Colonic mucosa (tissue), 4 donors: ENCODE measurements at regions not wholly inside any gene's neighbourhood (a gene's known extent, or its start where the extent isn't known, plus 50 kb on each side); places are given as distances from the start of the nearest gene placed in this dataset.

Experiments used
- DNase-seq: peaks from one replicate; pipeline ENCODE4 v3.0.0-alpha.2; 2020
- H3K27ac ChIP-seq: fragments of 200-600 bp; one replicate; pipeline ENCODE4 v1.8.0; 2021
- H3K27me3 ChIP-seq: fragments of 200-600 bp; one replicate; pipeline ENCODE4 v1.8.0; 2021
- H3K36me3 ChIP-seq: fragments of 200-600 bp; one replicate; pipeline ENCODE4 v1.8.0; 2021
- H3K4me1 ChIP-seq: fragments of 200-600 bp; one replicate; pipeline ENCODE4 v1.8.0; 2021; ENCODE audit warnings: mild to moderate bottlenecking
- H3K4me3 ChIP-seq: fragments of 200-600 bp; one replicate; pipeline ENCODE4 v1.8.0; 2021
- H3K9ac ChIP-seq, 2 donors: one replicate each; pipeline ENCODE4 v1.7.0; 2013; ENCODE audit warnings: control low read depth in 2 of 2, low read depth in 2 of 2, low read length in 2 of 2
- H3K9me3 ChIP-seq: fragments of 200-600 bp; one replicate; pipeline ENCODE4 v1.8.0; 2021
- CTCF ChIP-seq: fragments of 200-600 bp; IDR thresholded peaks from one replicate; pipeline ENCODE4 v1.8.0; 2022; ENCODE audit warnings: antibody characterized with exemption, mild to moderate bottlenecking
- intact Hi-C: fragments of 100-400 bp; cut with DNase I; formaldehyde crosslinking; loops from one replicate; pipeline ENCODE4 v1.14.1; 2022
- donor health status: healthy.
- donor health status: DM: no; HTN: no; CAD: no.
- donor health status: DM: no; HTN: no; CAD: no.

GRCh38 chrX:145563159-145563558 lies 254.5 kb upstream of the SLITRK2 start:
- Histone ChIP-seq H3K27me3 (no peaks in the 10 kb centered on the region), H3K9me3 (no peaks in the 10 kb centered on the region), H3K36me3 (no peaks in the 10 kb centered on the region), H3K4me3 (no peak overlapping the region), H3K27ac (no peak overlapping the region), H3K9ac (no peak overlapping the region), H3K4me1 (no peaks in the 10 kb centered on the region)
- no peak for DNase-seq
- no peak for TF ChIP-seq CTCF
- intact Hi-C loops: no loop called here

DNA sequence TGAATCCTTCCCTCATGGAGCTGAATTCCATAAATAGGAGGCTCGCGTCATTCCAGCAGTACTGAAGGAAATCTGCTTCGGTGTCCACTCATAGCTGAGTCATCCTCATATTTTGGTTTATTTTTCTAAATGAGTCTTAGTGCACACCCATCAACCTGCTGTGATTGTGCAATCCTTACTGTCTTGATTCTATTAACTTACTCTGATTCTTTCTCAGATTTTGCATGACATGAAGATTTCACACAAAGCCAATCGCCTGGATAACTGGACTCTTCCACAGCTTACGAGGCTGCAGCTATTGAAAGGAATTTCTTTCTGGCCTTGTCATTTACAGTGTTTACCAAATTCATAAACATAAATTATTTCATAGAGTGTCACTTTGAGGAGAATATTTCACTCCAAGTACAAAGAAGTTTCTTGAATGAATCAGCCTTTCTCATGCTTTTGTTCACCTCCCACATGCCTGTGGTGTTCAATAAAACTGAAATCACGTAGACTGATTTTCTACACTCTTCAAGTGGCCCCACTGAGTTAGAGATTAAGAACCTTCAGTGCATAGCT lies 207.6 kb upstream of the SLITRK2 start:
- Histone ChIP-seq H3K36me3 (no peaks in the 10 kb centered on the region), H3K4me1 (no peaks in the 10 kb centered on the region), H3K27me3 (no peaks in the 10 kb centered on the region), H3K9me3 (no peaks in the 10 kb centered on the region), H3K27ac (no peak overlapping the region), H3K4me3 (no peak overlapping the region), H3K9ac (no peak overlapping the region)
- no peak for TF ChIP-seq CTCF
- intact Hi-C loops: no loop called here
- no peak for DNase-seq

- no peak for DNase-seq
- no peaks in the 10 kb centered on the region for H3K27me3 ChIP-seq
- H3K9ac ChIP-seq: no peak overlapping the region
- no peak for TF ChIP-seq CTCF
- no peak overlapping the region for H3K4me3 ChIP-seq
- intact Hi-C loops: no loop called here
- H3K27ac ChIP-seq: no peak overlapping the region
- no peaks in the 10 kb centered on the region for H3K36me3 ChIP-seq
- no peaks in the 10 kb centered on the region for H3K9me3 ChIP-seq
- H3K4me1 ChIP-seq: no peaks in the 10 kb centered on the region
These were observed 203.7 kb upstream of the SLITRK2 start for GRCh38 chrX:145613894-145614293.

- no peaks in the 10 kb centered on the region for H3K4me1 ChIP-seq
- H3K4me3 ChIP-seq: no peak overlapping the region
- no peaks in the 10 kb centered on the region for H3K9me3 ChIP-seq
- H3K36me3 ChIP-seq: no peaks in the 10 kb centered on the region
- H3K9ac ChIP-seq: no peak overlapping the region
- no peak for DNase-seq
- no peaks in the 10 kb centered on the region for H3K27me3 ChIP-seq
- H3K27ac ChIP-seq: no peak overlapping the region
- TF ChIP-seq CTCF: no peak
- intact Hi-C loops: no loop called here
These were observed 197.0 kb upstream of the SLITRK2 start for GRCh38 chrX:145620666-145621065.

DNA sequence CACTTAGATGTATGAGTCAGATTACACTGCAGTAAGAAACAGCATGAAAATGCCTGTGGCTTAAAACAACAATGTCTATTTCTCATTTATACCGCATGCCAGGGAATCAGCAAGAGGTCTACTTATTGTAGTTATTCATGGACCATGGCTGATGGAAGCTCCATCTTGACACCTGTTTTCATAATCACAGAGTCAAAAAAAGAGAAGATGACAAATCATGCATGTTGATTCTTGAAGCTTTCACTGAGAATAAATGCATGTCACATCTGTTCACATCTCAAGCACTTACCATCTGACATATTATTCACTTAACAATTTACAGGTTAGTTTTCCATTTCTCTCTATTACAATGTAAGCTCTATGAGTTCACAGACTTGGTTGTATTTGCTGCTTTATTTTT lies 194.2 kb upstream of the SLITRK2 start:
- Histone ChIP-seq H3K27me3 (no peaks in the 10 kb centered on the region), H3K27ac (no peak overlapping the region), H3K9me3 (no peaks in the 10 kb centered on the region), H3K36me3 (no peaks in the 10 kb centered on the region), H3K4me3 (no peak overlapping the region), H3K4me1 (no peaks in the 10 kb centered on the region), H3K9ac (no peak overlapping the region)
- no peak for TF ChIP-seq CTCF
- DNase-seq: no peak
- intact Hi-C loops: no loop called here
